ENCODE measurements at regions not wholly inside any gene's neighbourhood (a gene's known extent, or its start where the extent isn't known, plus 50 kb on each side); places are given as distances from the start of the nearest gene placed in this dataset.

DNA sequence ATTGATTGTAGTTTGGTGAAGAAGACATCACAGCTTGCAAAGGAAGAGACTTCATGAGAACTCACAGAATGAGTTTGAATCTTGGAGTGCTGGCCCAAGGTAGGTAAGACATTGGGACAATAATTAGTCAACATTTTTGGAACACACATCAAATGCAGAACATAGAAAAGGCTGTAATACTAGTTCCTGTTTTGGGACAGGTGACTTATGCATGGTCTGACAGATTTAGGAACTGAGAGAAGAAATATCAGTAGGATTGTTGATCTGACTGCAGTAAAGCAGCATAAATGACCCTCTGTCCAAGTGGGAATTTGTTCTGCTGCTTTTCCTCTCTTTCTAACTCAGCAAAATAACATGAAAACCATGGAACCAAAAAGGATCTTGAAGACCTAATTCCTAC lies 102.3 kb upstream of the MAP3K7 start:
- H3K4me1 Mint-ChIP-seq = no peaks in the 10 kb centered on the region
- CTCF ChIA-PET = no interaction called here
- POLR2A ChIA-PET = no interaction called here

DNA sequence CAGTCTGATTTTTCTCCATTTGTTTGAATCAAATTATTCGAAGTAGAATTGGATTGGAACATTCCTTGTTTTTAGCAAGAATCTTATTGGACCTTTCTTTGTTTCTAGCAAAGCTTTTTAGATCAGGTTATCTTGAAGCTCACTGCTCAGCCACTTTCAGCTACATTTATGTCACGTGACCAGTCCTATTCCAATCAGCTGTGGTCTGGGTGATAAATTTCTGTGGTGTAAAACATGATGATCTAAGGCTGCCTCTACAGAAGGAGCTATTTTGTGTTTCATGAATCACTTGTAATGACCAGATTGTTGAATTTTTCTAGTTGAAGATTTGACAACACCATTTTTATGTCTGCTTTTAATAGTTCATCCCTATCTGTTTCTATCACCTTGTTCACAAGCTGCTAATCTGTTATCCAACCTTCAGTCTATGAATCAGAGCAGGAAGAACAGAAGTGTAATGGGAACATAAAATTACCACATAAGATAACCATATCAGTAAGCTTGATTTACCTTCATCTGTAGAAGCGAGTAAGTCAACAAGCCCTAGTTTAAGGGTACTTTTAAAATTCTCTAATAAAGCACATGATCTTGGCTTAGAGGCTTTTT lies 101.0 kb upstream of the MAP3K7 start:
- H3K4me1 Mint-ChIP-seq = no peaks in the 10 kb centered on the region
- ChIA-PET CTCF (no interaction called here), POLR2A (no interaction called here)
- DNase-seq (no peak), ATAC-seq (ENCODE audit: low read depth) (no peak)
- H3K27ac Mint-ChIP-seq = no peak overlapping the region
- no peaks in the 10 kb centered on the region for H3K9me3 Mint-ChIP-seq
- no peak overlapping the region for H3K4me3 Mint-ChIP-seq
- intact Hi-C loops (cut with micrococcal nuclease) = no loop called here
- TF ChIP-seq, protein P1, sequence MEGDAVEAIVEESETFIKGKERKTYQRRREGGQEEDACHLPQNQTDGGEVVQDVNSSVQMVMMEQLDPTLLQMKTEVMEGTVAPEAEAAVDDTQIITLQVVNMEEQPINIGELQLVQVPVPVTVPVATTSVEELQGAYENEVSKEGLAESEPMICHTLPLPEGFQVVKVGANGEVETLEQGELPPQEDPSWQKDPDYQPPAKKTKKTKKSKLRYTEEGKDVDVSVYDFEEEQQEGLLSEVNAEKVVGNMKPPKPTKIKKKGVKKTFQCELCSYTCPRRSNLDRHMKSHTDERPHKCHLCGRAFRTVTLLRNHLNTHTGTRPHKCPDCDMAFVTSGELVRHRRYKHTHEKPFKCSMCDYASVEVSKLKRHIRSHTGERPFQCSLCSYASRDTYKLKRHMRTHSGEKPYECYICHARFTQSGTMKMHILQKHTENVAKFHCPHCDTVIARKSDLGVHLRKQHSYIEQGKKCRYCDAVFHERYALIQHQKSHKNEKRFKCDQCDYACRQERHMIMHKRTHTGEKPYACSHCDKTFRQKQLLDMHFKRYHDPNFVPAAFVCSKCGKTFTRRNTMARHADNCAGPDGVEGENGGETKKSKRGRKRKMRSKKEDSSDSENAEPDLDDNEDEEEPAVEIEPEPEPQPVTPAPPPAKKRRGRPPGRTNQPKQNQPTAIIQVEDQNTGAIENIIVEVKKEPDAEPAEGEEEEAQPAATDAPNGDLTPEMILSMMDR (IDR thresholded peaks at IDR 0.05) = no peak
- H3K27me3 Mint-ChIP-seq = peaks cover 16% of the 10 kb centered on the region
- H3K36me3 Mint-ChIP-seq (ENCODE audit: low read depth) = no peaks in the 10 kb centered on the region

More for the DNA sequence above, 102.3 kb upstream of the MAP3K7 start:
- DNase-seq = no peak
- Mint-ChIP-seq H3K9me3 (no peaks in the 10 kb centered on the region), H3K27ac (no peak overlapping the region), H3K4me3 (no peak overlapping the region), H3K27me3 (peaks cover 17% of the 10 kb centered on the region), H3K36me3 (ENCODE audit: low read depth) (no peaks in the 10 kb centered on the region)
- TF ChIP-seq, protein P1 (IDR thresholded peaks at IDR 0.05) = no peak
- intact Hi-C loops (cut with micrococcal nuclease) = no loop called here
- no peak for ATAC-seq (ENCODE audit: low read depth)

DNA sequence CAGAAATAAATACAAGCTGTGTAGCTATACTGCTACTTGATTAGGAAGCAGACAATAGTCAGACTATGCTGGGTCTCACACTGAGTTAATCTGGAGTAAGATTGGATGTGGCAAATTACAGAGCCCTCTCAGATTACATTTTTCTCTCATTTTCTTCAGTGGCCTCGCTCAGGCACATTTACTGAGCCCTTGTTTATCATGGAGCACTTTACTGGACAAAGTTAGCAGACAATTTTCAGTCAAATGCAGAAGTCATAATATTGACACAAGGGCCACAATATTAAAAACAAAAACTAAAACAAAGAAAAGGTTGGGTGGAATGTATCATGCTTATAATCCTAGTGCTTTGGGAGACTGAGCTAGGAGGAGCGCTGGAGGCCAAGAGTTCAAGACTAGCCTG lies 95.0 kb upstream of the MAP3K7 start:
- intact Hi-C loops (cut with micrococcal nuclease) = no loop called here
- ChIA-PET CTCF (no interaction called here), POLR2A (no interaction called here)
- Mint-ChIP-seq H3K9me3 (no peaks in the 10 kb centered on the region), H3K27me3 (peaks cover 8% of the 10 kb centered on the region), H3K4me1 (no peaks in the 10 kb centered on the region), H3K27ac (no peak overlapping the region), H3K36me3 (ENCODE audit: low read depth) (no peaks in the 10 kb centered on the region), H3K4me3 (no peak overlapping the region)
- ATAC-seq (ENCODE audit: low read depth) (no peak), DNase-seq (no peak)
- TF ChIP-seq, protein P1 (IDR thresholded peaks at IDR 0.05) = no peak

DNA sequence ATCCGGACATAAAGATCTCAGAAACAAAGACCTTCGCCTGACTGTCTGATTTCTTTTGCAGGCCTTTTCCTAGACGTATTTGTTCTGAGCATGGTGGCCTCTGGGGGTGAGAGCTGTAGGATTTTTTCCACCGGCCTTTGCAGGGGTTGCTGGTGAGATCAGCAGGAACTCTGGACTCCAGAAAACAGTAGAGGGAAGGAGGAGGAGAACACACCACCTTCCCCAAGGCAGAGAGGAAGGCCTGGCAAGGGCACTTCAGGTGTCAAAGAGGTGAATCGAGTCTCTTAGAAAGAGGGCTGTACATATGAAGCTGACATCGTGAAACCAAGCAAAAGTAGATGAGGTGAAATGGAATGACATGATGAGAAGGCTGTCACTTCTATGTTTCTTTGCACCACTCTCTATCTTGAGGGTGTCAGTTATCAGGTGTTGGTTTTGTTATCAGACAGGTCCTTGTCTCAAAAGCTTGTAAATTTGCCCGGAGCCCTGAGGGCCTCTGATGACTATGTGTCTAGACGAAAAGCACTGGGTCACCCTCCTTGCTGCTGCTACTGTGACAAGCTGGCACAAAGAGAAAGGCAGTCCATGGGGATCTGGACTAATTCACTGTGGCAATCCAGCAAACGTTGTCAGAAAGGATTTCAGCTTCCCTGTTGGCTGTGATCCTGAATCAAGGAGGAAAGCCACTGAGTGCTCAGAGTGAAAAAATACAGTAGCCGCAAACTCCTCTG lies 91.3 kb upstream of the MAP3K7 start:
- DNase-seq (no peak), ATAC-seq (ENCODE audit: low read depth) (no peak)
- intact Hi-C loops (cut with micrococcal nuclease) = no loop called here
- Mint-ChIP-seq H3K27me3 (peaks cover 10% of the 10 kb centered on the region), H3K4me3 (no peak overlapping the region), H3K36me3 (ENCODE audit: low read depth) (no peaks in the 10 kb centered on the region), H3K9me3 (no peaks in the 10 kb centered on the region), H3K27ac (no peak overlapping the region), H3K4me1 (no peaks in the 10 kb centered on the region)
- POLR2A ChIA-PET = no interaction called here
- TF ChIP-seq, protein P1 (IDR thresholded peaks at IDR 0.05) = no peak
- CTCF ChIA-PET = no interaction called here

DNA sequence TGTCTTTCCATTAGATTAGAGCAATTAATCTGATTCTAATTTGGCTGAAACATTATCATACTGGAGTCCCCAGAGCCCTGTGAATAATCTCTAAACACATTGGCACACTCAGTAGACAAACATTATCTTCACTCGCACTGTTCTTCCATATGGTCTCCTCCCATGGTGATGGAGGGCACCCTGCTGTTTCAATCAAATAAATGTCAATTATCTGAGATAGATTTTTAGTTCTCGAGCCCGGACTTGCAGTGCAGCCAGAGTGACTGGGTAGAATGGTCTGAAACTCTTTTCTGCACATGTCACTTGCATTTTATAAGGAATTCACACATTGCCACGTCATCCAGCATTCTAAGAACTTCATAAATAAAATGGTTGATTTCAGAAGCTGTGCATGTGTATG lies 90.6 kb upstream of the MAP3K7 start:
- Mint-ChIP-seq H3K4me1 (no peaks in the 10 kb centered on the region), H3K27me3 (peaks cover 10% of the 10 kb centered on the region), H3K9me3 (no peaks in the 10 kb centered on the region), H3K27ac (no peak overlapping the region), H3K36me3 (ENCODE audit: low read depth) (no peaks in the 10 kb centered on the region), H3K4me3 (no peak overlapping the region)
- no peak for ATAC-seq (ENCODE audit: low read depth)
- intact Hi-C loops (cut with micrococcal nuclease) = no loop called here
- ChIA-PET POLR2A (no interaction called here), CTCF (no interaction called here)
- TF ChIP-seq, protein P1 (IDR thresholded peaks at IDR 0.05) = no peak
- no peak for DNase-seq

Measured in activated B cell treated with CpG ODN at 0.5 μM for 24 hours (primary cell).